CD14-positive monocyte (primary cell): ENCODE measurements at regions not wholly inside any gene's neighbourhood (a gene's known extent, or its start where the extent isn't known, plus 50 kb on each side); places are given as distances from the start of the nearest gene placed in this dataset.
A peak's percentile ranks its signal among the peaks of the same experiment; 100 is the strongest.

Source experiments
- DNase-seq, 3 donors: peaks; one replicate each; pipeline ENCODE4 v3.0.0-alpha.2; 2011 to 2022
- H2AFZ ChIP-seq: 2 replicates; pipeline ENCODE4 v1.6.0; 2012; ENCODE audit warnings: mild to moderate bottlenecking, low read depth, low read length, inconsistent platforms; ENCODE audit not compliant: insufficient read depth, poor library complexity, severe bottlenecking
- H3K27ac ChIP-seq, 2 donors: 1 replicate in 1 of 2; 2 replicates in 1 of 2; pipeline ENCODE4 v1.5.1; 2012 to 2013; ENCODE audit warnings: low read length in 2 of 2, control low read depth in 1 of 2, inconsistent platforms in 1 of 2, low read depth in 1 of 2, mild to moderate bottlenecking in 1 of 2
- H3K27me3 ChIP-seq, 2 donors: one replicate each; pipeline versions ENCODE4 v1.6.0 to v1.6.1; 2011 to 2013; ENCODE audit warnings: low read length in 2 of 2; ENCODE audit not compliant: control insufficient read depth in 2 of 2, insufficient read depth in 2 of 2
- H3K36me3 ChIP-seq, 2 donors: replicated peaks in 1 of 2; 1 replicate in 1 of 2; 2 replicates in 1 of 2; pipeline versions ENCODE4 v1.5.1 to v1.6.1; 2012 to 2013; ENCODE audit warnings: low read length in 2 of 2, control low read depth in 1 of 2, inconsistent platforms in 1 of 2, mild to moderate bottlenecking in 1 of 2; ENCODE audit not compliant: insufficient read depth in 2 of 2, control insufficient read depth in 1 of 2
- H3K4me1 ChIP-seq, 2 donors: 1 replicate in 1 of 2; 2 replicates in 1 of 2; pipeline versions ENCODE4 v1.5.1 to v1.6.1; 2012 to 2013; ENCODE audit warnings: low read length in 2 of 2, control low read depth in 1 of 2, inconsistent platforms in 1 of 2, mild to moderate bottlenecking in 1 of 2, moderate library complexity in 1 of 2; ENCODE audit not compliant: insufficient read depth in 2 of 2, control insufficient read depth in 1 of 2
- H3K4me2 ChIP-seq: replicated peaks from 2 replicates; pipeline ENCODE3; 2012; ENCODE audit warnings: low read length, moderate library complexity, mild to moderate bottlenecking; ENCODE audit not compliant: poor library complexity, severe bottlenecking; ENCODE audit errors: extremely low read depth
- H3K4me3 ChIP-seq, 3 experiments: fragments of 200-600 bp in 1 of 3; sonication (generic) in 1 of 3; replicated peaks in 1 of 3; 1 replicate in 2 of 3; 2 replicates in 1 of 3; pipeline ENCODE4 v1.5.1; 2011 to 2013; ENCODE audit warnings: low read length in 3 of 3, mild to moderate bottlenecking in 3 of 3, control low read depth in 2 of 3, low read depth in 2 of 3, inconsistent platforms in 1 of 3, moderate library complexity in 1 of 3
- H3K79me2 ChIP-seq: 2 replicates; pipeline ENCODE4 v1.6.0; 2012; ENCODE audit warnings: mild to moderate bottlenecking, control low read depth, inconsistent platforms, low read length, moderate library complexity; ENCODE audit not compliant: insufficient read depth
- H3K9ac ChIP-seq: 2 replicates; pipeline ENCODE4 v1.6.0; 2017; ENCODE audit warnings: low read length, mild to moderate bottlenecking; ENCODE audit not compliant: insufficient read depth, poor library complexity, severe bottlenecking
- H3K9me3 ChIP-seq, 2 donors: replicated peaks in 1 of 2; 1 replicate in 1 of 2; 2 replicates in 1 of 2; pipeline versions ENCODE4 v1.5.1 to v1.6.1; 2012 to 2013; ENCODE audit warnings: low read length in 2 of 2, control low read depth in 1 of 2; ENCODE audit not compliant: control insufficient read depth in 1 of 2, insufficient read depth in 1 of 2
- H4K20me1 ChIP-seq: 2 replicates; pipeline ENCODE4 v1.6.0; 2012; ENCODE audit warnings: mild to moderate bottlenecking, low read length, control low read depth, moderate library complexity; ENCODE audit not compliant: insufficient read depth
- H3K27ac Mint-ChIP-seq, 7 donors: one replicate each; pipeline ENCODE4 v1.8.0; 2020; ENCODE audit warnings: mild to moderate bottlenecking in 7 of 7, mixed read lengths in 7 of 7, moderate library complexity in 6 of 7, inconsistent platforms in 2 of 7
- H3K27me3 Mint-ChIP-seq, 3 donors: one replicate each; pipeline ENCODE4 v1.8.0; 2021 to 2022; ENCODE audit warnings: low read depth in 3 of 3, mild to moderate bottlenecking in 3 of 3, mixed read lengths in 3 of 3, moderate library complexity in 3 of 3, inconsistent platforms in 1 of 3
- H3K36me3 Mint-ChIP-seq, 2 donors: one replicate each; pipeline ENCODE4 v1.8.0; 2020; ENCODE audit warnings: mixed read lengths in 2 of 2, inconsistent platforms in 1 of 2, mild to moderate bottlenecking in 1 of 2
- H3K4me1 Mint-ChIP-seq: one replicate; pipeline ENCODE4 v1.8.0; 2020; ENCODE audit warnings: mild to moderate bottlenecking, mixed read lengths
- H3K4me3 Mint-ChIP-seq, 2 donors: one replicate each; pipeline ENCODE4 v1.8.0; 2020; ENCODE audit warnings: mild to moderate bottlenecking in 2 of 2, mixed read lengths in 2 of 2, moderate library complexity in 1 of 2
- H3K9me3 Mint-ChIP-seq, 7 donors: one replicate each; pipeline ENCODE4 v1.8.0; 2020 to 2022; ENCODE audit warnings: mixed read lengths in 7 of 7, mild to moderate bottlenecking in 6 of 7, moderate library complexity in 6 of 7, inconsistent platforms in 2 of 7
- WGBS: methylation state at CpG from one replicate; pipeline ENCODE4 v1.1.5; 2013; ENCODE audit warnings: missing lambda C conversion rate; ENCODE audit not compliant: insufficient coverage; 5-methylcytosine and 5-hydroxymethylcytosine counted together
- intact Hi-C, 2 donors: fragments of 100-400 bp; cut with micrococcal nuclease; formaldehyde crosslinking; loops; one replicate each; pipeline versions ENCODE4 v1.15.0 to v1.15.1; 2023
- TF ChIP-seq, protein P1 (sequence below): fragments of 200-600 bp; IDR thresholded peaks from one replicate; pipeline ENCODE4 v1.8.0; 2022; ENCODE audit warnings: antibody characterized with exemption, mild to moderate bottlenecking

DNA sequence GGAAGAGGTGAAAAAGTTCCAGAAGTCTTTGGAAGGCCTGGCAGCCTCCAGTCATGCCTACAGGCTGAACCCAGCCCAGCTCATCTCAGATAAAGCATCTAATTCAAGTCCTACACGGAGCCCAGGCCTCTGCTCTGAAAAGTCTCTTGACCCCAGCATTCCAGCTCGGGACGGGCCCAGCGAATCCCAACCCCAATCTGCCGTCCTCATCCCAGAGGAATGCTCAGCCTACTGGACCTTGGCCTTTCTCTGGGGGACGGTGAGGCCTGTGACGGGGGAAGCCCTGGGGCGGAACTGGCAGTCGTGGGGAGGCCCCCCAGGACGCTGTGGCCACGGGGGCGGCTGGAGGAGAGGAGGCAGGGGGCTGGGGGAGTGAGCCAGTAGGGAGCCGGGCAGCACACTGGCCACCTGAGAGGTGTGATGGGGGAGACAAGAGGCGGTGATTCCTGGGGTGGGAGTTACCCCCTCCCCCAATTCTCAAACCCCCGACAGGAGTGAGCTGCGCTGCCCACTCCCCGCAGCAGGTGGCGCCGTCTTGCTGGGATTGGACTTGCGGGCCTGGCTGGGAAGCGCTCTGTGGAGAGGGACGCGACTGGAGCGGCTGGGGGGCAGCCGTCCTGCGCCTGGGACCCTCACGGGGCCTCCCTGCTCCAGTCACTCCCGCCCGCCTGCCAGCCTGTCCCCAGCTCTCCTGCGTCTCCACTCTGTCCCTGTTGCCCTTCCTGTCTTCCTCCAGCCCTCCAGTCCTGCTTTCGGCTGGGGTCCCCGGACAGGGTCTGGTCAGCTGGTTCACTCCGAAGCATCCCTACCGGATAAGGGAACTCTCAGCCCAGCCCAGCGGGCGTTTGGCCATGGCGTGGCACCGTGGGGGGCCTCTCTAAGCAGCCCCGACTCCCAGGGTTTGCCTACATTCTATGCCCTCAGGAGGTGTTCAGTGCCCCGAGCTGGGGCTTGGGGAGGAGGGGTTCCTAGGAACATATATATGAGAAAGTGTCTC is 182.6 kb upstream of the HAAO start:
- Histone ChIP-seq H3K79me2 (no peaks in the 10 kb centered on the region), H3K4me1 (peaks cover 41 to 59% of the 10 kb centered on the region in 2 donors), H2AFZ (peak overlapping the region; percentile 84), H3K4me3 (peak overlapping the region; percentile 17 to 72 (median 48)), H3K27ac (peak overlapping the region; percentile 49 to 83), H4K20me1 (no peaks in the 10 kb centered on the region), H3K9ac (peak overlapping the region; percentile 67), H3K27me3 (no peaks in the 10 kb centered on the region), H3K9me3 (no peaks in the 10 kb centered on the region), H3K36me3 (no peaks in the 10 kb centered on the region), H3K4me2 (peak overlapping the region; percentile 82)
- peaks cover 71% of the 10 kb centered on the region for H3K4me1 Mint-ChIP-seq
- H3K27me3 Mint-ChIP-seq, result peaks cover 0 to 3% (median 0%) of the 10 kb centered on the region in 3 donors
- H3K4me3 Mint-ChIP-seq, result peak overlapping the region; percentile 72 to 87
- peak overlapping the region; percentile 43 to 90 (median 83) for H3K27ac Mint-ChIP-seq
- WGBS, result 15% methylated on average over 30 of the region's 40 CpGs
- TF ChIP-seq, protein P1, sequence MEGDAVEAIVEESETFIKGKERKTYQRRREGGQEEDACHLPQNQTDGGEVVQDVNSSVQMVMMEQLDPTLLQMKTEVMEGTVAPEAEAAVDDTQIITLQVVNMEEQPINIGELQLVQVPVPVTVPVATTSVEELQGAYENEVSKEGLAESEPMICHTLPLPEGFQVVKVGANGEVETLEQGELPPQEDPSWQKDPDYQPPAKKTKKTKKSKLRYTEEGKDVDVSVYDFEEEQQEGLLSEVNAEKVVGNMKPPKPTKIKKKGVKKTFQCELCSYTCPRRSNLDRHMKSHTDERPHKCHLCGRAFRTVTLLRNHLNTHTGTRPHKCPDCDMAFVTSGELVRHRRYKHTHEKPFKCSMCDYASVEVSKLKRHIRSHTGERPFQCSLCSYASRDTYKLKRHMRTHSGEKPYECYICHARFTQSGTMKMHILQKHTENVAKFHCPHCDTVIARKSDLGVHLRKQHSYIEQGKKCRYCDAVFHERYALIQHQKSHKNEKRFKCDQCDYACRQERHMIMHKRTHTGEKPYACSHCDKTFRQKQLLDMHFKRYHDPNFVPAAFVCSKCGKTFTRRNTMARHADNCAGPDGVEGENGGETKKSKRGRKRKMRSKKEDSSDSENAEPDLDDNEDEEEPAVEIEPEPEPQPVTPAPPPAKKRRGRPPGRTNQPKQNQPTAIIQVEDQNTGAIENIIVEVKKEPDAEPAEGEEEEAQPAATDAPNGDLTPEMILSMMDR, result peak; percentile 95
- intact Hi-C loops, result loop anchor here (2.0 to 10.0 kb wide), 4 partner anchors 150 to 510 kb away; no protein-coding TSS in a partner anchor
- no peaks in the 10 kb centered on the region for H3K36me3 Mint-ChIP-seq
- DNase-seq, result peak; percentile 35 to 65 (median 46)
- peaks cover 0 to 1% (median 0%) of the 10 kb centered on the region in 7 donors for H3K9me3 Mint-ChIP-seq

DNA sequence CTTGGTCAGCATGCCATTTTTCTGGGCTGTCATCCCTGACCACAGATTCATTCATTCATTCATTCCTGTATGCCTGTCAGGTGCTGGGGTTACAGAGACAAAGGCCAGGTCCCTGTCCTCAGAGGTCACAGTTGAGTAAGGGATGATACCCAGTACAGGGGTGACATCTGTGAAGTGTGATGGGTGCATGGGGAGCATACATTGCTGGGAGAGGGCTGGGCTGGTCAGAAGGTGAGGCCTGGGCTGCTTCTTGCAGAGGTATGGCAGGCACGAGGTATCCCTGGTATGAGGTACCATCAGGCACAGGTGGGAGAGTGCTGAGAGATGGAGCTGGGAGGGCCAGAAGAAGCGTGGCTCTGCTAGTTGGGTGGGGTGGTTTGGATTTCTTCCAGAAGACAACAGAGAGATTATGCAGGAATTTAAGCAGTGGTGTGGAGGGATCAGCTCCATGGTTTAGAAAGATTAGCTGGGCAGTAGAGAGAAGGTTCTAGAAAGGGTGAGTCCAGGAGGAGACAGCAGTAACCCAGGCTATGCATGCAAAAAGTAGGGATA is 181.9 kb upstream of the HAAO start:
- TF ChIP-seq, protein P1, result no peak
- H3K27ac ChIP-seq, result no peak overlapping the region
- Mint-ChIP-seq H3K9me3 (peaks cover 0 to 1% (median 0%) of the 10 kb centered on the region in 7 donors), H3K27me3 (peaks cover 0 to 3% (median 1%) of the 10 kb centered on the region in 3 donors), H3K27ac (peak overlapping the region in 3 of 7 donors; percentile 7 to 68 (median 9)), H3K4me1 (peaks cover 79% of the 10 kb centered on the region), H3K4me3 (no peak overlapping the region), H3K36me3 (peaks cover 0 to 1% of the 10 kb centered on the region in 2 donors)
- no peaks in the 10 kb centered on the region for H4K20me1 ChIP-seq
- no peaks in the 10 kb centered on the region for H3K79me2 ChIP-seq
- no peak for DNase-seq
- H3K9me3 ChIP-seq, result no peaks in the 10 kb centered on the region
- H3K4me3 ChIP-seq, result no peak overlapping the region
- 73% methylated on average over 2 of the region's 2 CpGs for WGBS
- intact Hi-C loops, result loop anchor here (2.0 to 10.0 kb wide), 3 partner anchors 151 to 511 kb away; no protein-coding TSS in a partner anchor
- H3K4me2 ChIP-seq, result no peak overlapping the region
- no peak overlapping the region for H3K9ac ChIP-seq
- H3K36me3 ChIP-seq, result no peaks in the 10 kb centered on the region
- peaks cover 41 to 59% of the 10 kb centered on the region in 2 donors for H3K4me1 ChIP-seq
- no peak overlapping the region for H2AFZ ChIP-seq
- H3K27me3 ChIP-seq, result no peaks in the 10 kb centered on the region
